Neural cell (in vitro differentiated cells): ENCODE measurements at regions not wholly inside any gene's neighbourhood (a gene's known extent, or its start where the extent isn't known, plus 50 kb on each side); places are given as distances from the start of the nearest gene placed in this dataset.

Experiments used
- EP300 ChIP-seq: fragments of 450-650 bp; conservative IDR thresholded peaks from 2 replicates; pipeline ENCODE4 v1.6.1; 2014; ENCODE audit warnings: antibody characterized with exemption, mild to moderate bottlenecking, moderate library complexity; ENCODE audit not compliant: poor library complexity, severe bottlenecking
- EZH2 ChIP-seq: fragments of 200-600, 300-800 bp; shearing (Covaris generic), sonication (generic); IDR thresholded peaks from 2 replicates; pipeline ENCODE4 v1.6.1; 2014; ENCODE audit warnings: antibody characterized with exemption, low read length, borderline replicate concordance, mild to moderate bottlenecking; ENCODE audit not compliant: insufficient read depth, poor library complexity, severe bottlenecking
- MXI1 ChIP-seq: fragments of 450-650 bp; conservative IDR thresholded peaks from 2 replicates; pipeline ENCODE4 v1.6.1; 2014; ENCODE audit warnings: antibody characterized with exemption, mild to moderate bottlenecking; ENCODE audit not compliant: poor library complexity, severe bottlenecking
- POLR2AphosphoS5 ChIP-seq: IDR thresholded peaks from 2 replicates; pipeline ENCODE4 v1.6.1; 2012
- RAD21 ChIP-seq: fragments of 450-650 bp; conservative IDR thresholded peaks from 2 replicates; pipeline ENCODE4 v1.6.1; 2014; ENCODE audit warnings: antibody characterized with exemption, mild to moderate bottlenecking, moderate library complexity
- TAF1 ChIP-seq: IDR thresholded peaks from 2 replicates; pipeline ENCODE4 v1.6.1; 2012; ENCODE audit warnings: low read depth
- TF ChIP-seq, protein P1 (sequence below): fragments of 450-650 bp; IDR thresholded peaks from 2 replicates; pipeline ENCODE4 v1.5.1; 2014; ENCODE audit warnings: antibody characterized with exemption, mild to moderate bottlenecking, moderate library complexity; ENCODE audit not compliant: poor library complexity, severe bottlenecking
- TF ChIP-seq, protein P2 (sequence below): IDR thresholded peaks from 2 replicates; pipeline ENCODE4 v1.6.1; 2012; ENCODE audit warnings: borderline replicate concordance

GRCh38 chr16:86775511-86775921 is 197.2 kb downstream of the FOXL1 start:
- TF ChIP-seq, protein P1, sequence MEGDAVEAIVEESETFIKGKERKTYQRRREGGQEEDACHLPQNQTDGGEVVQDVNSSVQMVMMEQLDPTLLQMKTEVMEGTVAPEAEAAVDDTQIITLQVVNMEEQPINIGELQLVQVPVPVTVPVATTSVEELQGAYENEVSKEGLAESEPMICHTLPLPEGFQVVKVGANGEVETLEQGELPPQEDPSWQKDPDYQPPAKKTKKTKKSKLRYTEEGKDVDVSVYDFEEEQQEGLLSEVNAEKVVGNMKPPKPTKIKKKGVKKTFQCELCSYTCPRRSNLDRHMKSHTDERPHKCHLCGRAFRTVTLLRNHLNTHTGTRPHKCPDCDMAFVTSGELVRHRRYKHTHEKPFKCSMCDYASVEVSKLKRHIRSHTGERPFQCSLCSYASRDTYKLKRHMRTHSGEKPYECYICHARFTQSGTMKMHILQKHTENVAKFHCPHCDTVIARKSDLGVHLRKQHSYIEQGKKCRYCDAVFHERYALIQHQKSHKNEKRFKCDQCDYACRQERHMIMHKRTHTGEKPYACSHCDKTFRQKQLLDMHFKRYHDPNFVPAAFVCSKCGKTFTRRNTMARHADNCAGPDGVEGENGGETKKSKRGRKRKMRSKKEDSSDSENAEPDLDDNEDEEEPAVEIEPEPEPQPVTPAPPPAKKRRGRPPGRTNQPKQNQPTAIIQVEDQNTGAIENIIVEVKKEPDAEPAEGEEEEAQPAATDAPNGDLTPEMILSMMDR: no peak
- no peak for TF ChIP-seq MXI1
- no peak for TF ChIP-seq TAF1
- TF ChIP-seq, protein P2, sequence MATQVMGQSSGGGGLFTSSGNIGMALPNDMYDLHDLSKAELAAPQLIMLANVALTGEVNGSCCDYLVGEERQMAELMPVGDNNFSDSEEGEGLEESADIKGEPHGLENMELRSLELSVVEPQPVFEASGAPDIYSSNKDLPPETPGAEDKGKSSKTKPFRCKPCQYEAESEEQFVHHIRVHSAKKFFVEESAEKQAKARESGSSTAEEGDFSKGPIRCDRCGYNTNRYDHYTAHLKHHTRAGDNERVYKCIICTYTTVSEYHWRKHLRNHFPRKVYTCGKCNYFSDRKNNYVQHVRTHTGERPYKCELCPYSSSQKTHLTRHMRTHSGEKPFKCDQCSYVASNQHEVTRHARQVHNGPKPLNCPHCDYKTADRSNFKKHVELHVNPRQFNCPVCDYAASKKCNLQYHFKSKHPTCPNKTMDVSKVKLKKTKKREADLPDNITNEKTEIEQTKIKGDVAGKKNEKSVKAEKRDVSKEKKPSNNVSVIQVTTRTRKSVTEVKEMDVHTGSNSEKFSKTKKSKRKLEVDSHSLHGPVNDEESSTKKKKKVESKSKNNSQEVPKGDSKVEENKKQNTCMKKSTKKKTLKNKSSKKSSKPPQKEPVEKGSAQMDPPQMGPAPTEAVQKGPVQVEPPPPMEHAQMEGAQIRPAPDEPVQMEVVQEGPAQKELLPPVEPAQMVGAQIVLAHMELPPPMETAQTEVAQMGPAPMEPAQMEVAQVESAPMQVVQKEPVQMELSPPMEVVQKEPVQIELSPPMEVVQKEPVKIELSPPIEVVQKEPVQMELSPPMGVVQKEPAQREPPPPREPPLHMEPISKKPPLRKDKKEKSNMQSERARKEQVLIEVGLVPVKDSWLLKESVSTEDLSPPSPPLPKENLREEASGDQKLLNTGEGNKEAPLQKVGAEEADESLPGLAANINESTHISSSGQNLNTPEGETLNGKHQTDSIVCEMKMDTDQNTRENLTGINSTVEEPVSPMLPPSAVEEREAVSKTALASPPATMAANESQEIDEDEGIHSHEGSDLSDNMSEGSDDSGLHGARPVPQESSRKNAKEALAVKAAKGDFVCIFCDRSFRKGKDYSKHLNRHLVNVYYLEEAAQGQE: no peak
- TF ChIP-seq EZH2: no peak
- no peak for TF ChIP-seq RAD21
- no peak for TF ChIP-seq EP300
- no peak for TF ChIP-seq POLR2AphosphoS5
